HepG2 (cell line): ENCODE measurements at regions not wholly inside any gene's neighbourhood (a gene's known extent, or its start where the extent isn't known, plus 50 kb on each side); places are given as distances from the start of the nearest gene placed in this dataset.

Source experiments
- ATAC-seq: fragments of 200-7000 bp; cut with Tn5 transposase; 3 replicates; pipeline ENCODE4 v1.9.1; 2020; ENCODE audit warnings: mild to moderate bottlenecking, moderate library complexity
- BruUV-seq: library from RNA; stranded (reverse); fragments of 400-500 nt; replicated peaks from 2 replicates; lab custom pipeline; 2021; lab: Mats Ljungman, UMichigan
- CTCF ChIA-PET: fragments of 300-600 bp; formaldehyde crosslinking; extraction: SDS; loops from one replicate; lab custom pipeline; 2021; ENCODE audit warnings: low total read pairs, inconsistent platforms, low intra/inter-chr PET ratio; lab: Yijun Ruan, JAX
- POLR2A ChIA-PET: fragments of 350-600 bp; sonication (Branson Sonifier 250); formaldehyde crosslinking; loops from one replicate; lab custom pipeline; 2020; ENCODE audit warnings: antibody characterized with exemption, inconsistent platforms; lab: Yijun Ruan, JAX
- DNase-seq: peaks from one replicate; pipeline ENCODE4 v3.0.0-alpha.2; 2015; ENCODE audit warnings: low spot score
- FAIRE-seq: peaks from 3 replicates; lab custom pipeline; 2011; peaks lifted over from hg19 to GRCh38; lab: Jason Lieb, UNC
- H2AFZ ChIP-seq: one replicate; pipeline ENCODE4 v1.6.1; 2011; ENCODE audit warnings: low read length, inconsistent platforms
- H3K27ac ChIP-seq: fragments of 300-600 bp; 3 replicates; pipeline ENCODE4 v1.8.0; 2011; ENCODE audit warnings: mixed run types, mild to moderate bottlenecking, mixed read lengths, low read length, inconsistent platforms; ENCODE audit not compliant: insufficient read depth; ENCODE audit errors: extremely low read length
- H3K27me3 ChIP-seq, 2 experiments: fragments of 200-600 bp in 1 of 2; 2 replicates in 1 of 2; 3 replicates in 1 of 2; pipeline versions ENCODE4 v1.6.0 to v1.8.0; 2011; ENCODE audit warnings: low read length in 2 of 2, mild to moderate bottlenecking in 2 of 2, moderate library complexity in 2 of 2, inconsistent platforms in 1 of 2; ENCODE audit not compliant: insufficient read depth in 2 of 2, control insufficient read depth in 1 of 2
- H3K36me3 ChIP-seq, 2 experiments: fragments of 200-600 bp in 1 of 2; replicated peaks in 1 of 2; 2 replicates in 1 of 2; 3 replicates in 1 of 2; pipeline versions ENCODE4 v1.5.1 to v1.8.0; 2011; ENCODE audit warnings: low read length in 2 of 2, inconsistent platforms in 1 of 2; ENCODE audit not compliant: insufficient read depth in 2 of 2, control insufficient read depth in 1 of 2
- H3K4me1 ChIP-seq: 2 replicates; pipeline ENCODE4 v1.5.1; 2012; ENCODE audit warnings: low read length, inconsistent platforms; ENCODE audit not compliant: insufficient read depth
- H3K4me2 ChIP-seq: 2 replicates; pipeline ENCODE4 v1.6.0; 2011; ENCODE audit warnings: low read depth, low read length, inconsistent platforms
- H3K4me3 ChIP-seq, 3 experiments: fragments of 200-600 bp in 1 of 3; sonication (generic), shearing (Covaris generic) in 1 of 3; replicated peaks in 1 of 3; 2 replicates each; pipeline ENCODE4 v1.5.1; 2011 to 2016; ENCODE audit warnings: low read length in 3 of 3, inconsistent platforms in 2 of 3, low read depth in 2 of 3, mild to moderate bottlenecking in 2 of 3, control low read depth in 1 of 3, mixed read lengths in 1 of 3; ENCODE audit not compliant: insufficient read depth in 1 of 3
- H3K79me2 ChIP-seq: one replicate; pipeline ENCODE4 v1.6.1; 2011; ENCODE audit warnings: low read length, inconsistent platforms; ENCODE audit not compliant: insufficient read depth
- H3K9ac ChIP-seq: 2 replicates; pipeline ENCODE4 v1.6.0; 2011; ENCODE audit warnings: mild to moderate bottlenecking, low read depth, low read length, inconsistent platforms; ENCODE audit not compliant: insufficient read depth
- H3K9me3 ChIP-seq: 2 replicates; pipeline ENCODE4 v1.5.1; 2012; ENCODE audit warnings: mild to moderate bottlenecking, low read length
- H4K20me1 ChIP-seq: 2 replicates; pipeline ENCODE4 v1.6.0; 2011; ENCODE audit warnings: inconsistent platforms, mild to moderate bottlenecking, low read length, moderate library complexity; ENCODE audit not compliant: insufficient read depth
- FIP1L1 ChIP-seq: fragments of 200-400 bp; formaldehyde crosslinking; IDR thresholded peaks from 2 replicates; pipeline ENCODE4 v1.6.1; 2018; ENCODE audit warnings: low read depth, mild to moderate bottlenecking, low read length, moderate library complexity, borderline replicate concordance; ENCODE audit not compliant: insufficient read depth
- HNF1A ChIP-seq, 2 experiments: sonication (generic) in 1 of 2; formaldehyde crosslinking in 1 of 2; IDR thresholded peaks; 2 replicates each; pipeline versions ENCODE4 v1.4.0 to v1.6.1; 2016 to 2020; ENCODE audit warnings: borderline replicate concordance in 1 of 2, low read depth in 1 of 2, mild to moderate bottlenecking in 1 of 2, missing genetic modification reagents in 1 of 2
- HNF4A ChIP-seq: sonication (generic); formaldehyde crosslinking; IDR thresholded peaks from 2 replicates; pipeline ENCODE4 v1.4.0; 2020; ENCODE audit warnings: missing genetic modification reagents
- KDM5B ChIP-seq: sonication (generic); formaldehyde crosslinking; IDR thresholded peaks from 2 replicates; pipeline ENCODE4 v1.4.0; 2020; ENCODE audit warnings: missing genetic modification reagents, mild to moderate bottlenecking, borderline replicate concordance
- KLF15 ChIP-seq: sonication (generic); formaldehyde crosslinking; IDR thresholded peaks from 2 replicates; pipeline ENCODE4 v1.8.1; 2023; ENCODE audit warnings: borderline replicate concordance, mild to moderate bottlenecking, inconsistent platforms, missing genetic modification reagents, mixed read lengths
- ZBTB3 ChIP-seq: sonication (generic); formaldehyde crosslinking; IDR thresholded peaks from 2 replicates; pipeline ENCODE4 v1.4.0; 2020; ENCODE audit warnings: low read depth, mild to moderate bottlenecking, moderate library complexity, missing genetic modification reagents, borderline replicate concordance
- ZEB1 ChIP-seq: IDR thresholded peaks from 2 replicates; pipeline ENCODE4 v1.6.1; 2012; ENCODE audit warnings: mild to moderate bottlenecking, low read depth, inconsistent platforms; ENCODE audit not compliant: insufficient replicate concordance
- ZNF251 ChIP-seq: sonication (generic); formaldehyde crosslinking; IDR thresholded peaks from 2 replicates; pipeline ENCODE4 v1.9.0; 2021; ENCODE audit warnings: mild to moderate bottlenecking, missing genetic modification reagents
- ZNF441 ChIP-seq: sonication (generic); formaldehyde crosslinking; IDR thresholded peaks from 2 replicates; pipeline ENCODE4 v1.7.0; 2021; ENCODE audit warnings: missing genetic modification reagents, borderline replicate concordance
- ZNF510 ChIP-seq: sonication (generic); formaldehyde crosslinking; IDR thresholded peaks from 2 replicates; pipeline ENCODE4 v1.4.0; 2020; ENCODE audit warnings: low read depth, mild to moderate bottlenecking, missing genetic modification reagents
- ZNF772 ChIP-seq: sonication (generic); formaldehyde crosslinking; IDR thresholded peaks from 2 replicates; pipeline ENCODE4 v1.5.0; 2020; ENCODE audit warnings: mild to moderate bottlenecking, missing genetic modification reagents
- WGBS: methylation state at CpG from one replicate; pipeline ENCODE4 v1.1.6; 2017; ENCODE audit warnings: low lambda C conversion rate; 5-methylcytosine and 5-hydroxymethylcytosine counted together
- in situ Hi-C: cut with HindIII; loops from 2 replicates; pipeline ENCODE4 v1.10.0; 2017; ENCODE audit warnings: low pct_unique_long_range_greater_than_20kb; ENCODE audit not compliant: extremely low pct_ligation_motif_present
- intact Hi-C: fragments of 100-400 bp; cut with micrococcal nuclease; formaldehyde crosslinking; loops from one replicate; pipeline ENCODE4 v1.10.0; 2022; ENCODE audit not compliant: unreplicated experiment
- TF ChIP-seq, protein P1 (sequence below): sonication (generic); formaldehyde crosslinking; IDR thresholded peaks from 2 replicates; pipeline ENCODE4; 2020; ENCODE audit warnings: missing genetic modification reagents, mild to moderate bottlenecking, borderline replicate concordance
- TF ChIP-seq, protein P2 (sequence below): sonication (generic); formaldehyde crosslinking; IDR thresholded peaks from 2 replicates; pipeline ENCODE4 v1.4.0; 2020; ENCODE audit warnings: missing genetic modification reagents, mild to moderate bottlenecking, borderline replicate concordance

GRCh38 chr2:239660390-239661230 lies 259.8 kb upstream of the HDAC4 start:
- FAIRE-seq (no peak), DNase-seq (no peak), ATAC-seq (no peak)
- Histone ChIP-seq H3K79me2 (no peaks in the 10 kb centered on the region), H4K20me1 (no peaks in the 10 kb centered on the region), H3K36me3 (no peaks in the 10 kb centered on the region), H3K27ac (no peak overlapping the region), H3K4me2 (no peak overlapping the region), H3K4me3 (no peak overlapping the region), H2AFZ (no peak overlapping the region), H3K27me3 (peaks cover 0 to 42% of the 10 kb centered on the region in 2 experiments; a peak in 3 of 5 replicates), H3K9me3 (no peaks in the 10 kb centered on the region), H3K4me1 (no peaks in the 10 kb centered on the region), H3K9ac (no peak overlapping the region)
- no TSS peak for BruUV-seq
- intact Hi-C loops: no loop called here
- POLR2A ChIA-PET: no interaction called here
- WGBS: 53% methylated on average over 24 of the region's 24 CpGs
- CTCF ChIA-PET: no interaction called here
- in situ Hi-C loops: no loop called here
- no peak for TF ChIP-seq ZBTB3 (CRISPR knock-in tag)
- no peak for TF ChIP-seq ZNF441 (CRISPR knock-in tag)
- no peak for TF ChIP-seq KLF15 (CRISPR knock-in tag)
- TF ChIP-seq HNF4A (CRISPR knock-in tag): no peak
- TF ChIP-seq HNF1A (IDR thresholded peaks at IDR 0.05; ENCODE audit: low read depth): no peak
- TF ChIP-seq HNF1A (CRISPR knock-in tag; IDR thresholded peaks at IDR 0.05; ENCODE audit: borderline replicate concordance): no peak
- TF ChIP-seq FIP1L1: no peak
- TF ChIP-seq ZNF510 (CRISPR knock-in tag): no peak
- no peak for TF ChIP-seq KDM5B (CRISPR knock-in tag)
- TF ChIP-seq, protein P1, sequence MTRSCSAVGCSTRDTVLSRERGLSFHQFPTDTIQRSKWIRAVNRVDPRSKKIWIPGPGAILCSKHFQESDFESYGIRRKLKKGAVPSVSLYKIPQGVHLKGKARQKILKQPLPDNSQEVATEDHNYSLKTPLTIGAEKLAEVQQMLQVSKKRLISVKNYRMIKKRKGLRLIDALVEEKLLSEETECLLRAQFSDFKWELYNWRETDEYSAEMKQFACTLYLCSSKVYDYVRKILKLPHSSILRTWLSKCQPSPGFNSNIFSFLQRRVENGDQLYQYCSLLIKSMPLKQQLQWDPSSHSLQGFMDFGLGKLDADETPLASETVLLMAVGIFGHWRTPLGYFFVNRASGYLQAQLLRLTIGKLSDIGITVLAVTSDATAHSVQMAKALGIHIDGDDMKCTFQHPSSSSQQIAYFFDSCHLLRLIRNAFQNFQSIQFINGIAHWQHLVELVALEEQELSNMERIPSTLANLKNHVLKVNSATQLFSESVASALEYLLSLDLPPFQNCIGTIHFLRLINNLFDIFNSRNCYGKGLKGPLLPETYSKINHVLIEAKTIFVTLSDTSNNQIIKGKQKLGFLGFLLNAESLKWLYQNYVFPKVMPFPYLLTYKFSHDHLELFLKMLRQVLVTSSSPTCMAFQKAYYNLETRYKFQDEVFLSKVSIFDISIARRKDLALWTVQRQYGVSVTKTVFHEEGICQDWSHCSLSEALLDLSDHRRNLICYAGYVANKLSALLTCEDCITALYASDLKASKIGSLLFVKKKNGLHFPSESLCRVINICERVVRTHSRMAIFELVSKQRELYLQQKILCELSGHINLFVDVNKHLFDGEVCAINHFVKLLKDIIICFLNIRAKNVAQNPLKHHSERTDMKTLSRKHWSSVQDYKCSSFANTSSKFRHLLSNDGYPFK (CRISPR knock-in tag): no peak
- no peak for TF ChIP-seq ZNF772 (CRISPR knock-in tag)
- TF ChIP-seq, protein P2, sequence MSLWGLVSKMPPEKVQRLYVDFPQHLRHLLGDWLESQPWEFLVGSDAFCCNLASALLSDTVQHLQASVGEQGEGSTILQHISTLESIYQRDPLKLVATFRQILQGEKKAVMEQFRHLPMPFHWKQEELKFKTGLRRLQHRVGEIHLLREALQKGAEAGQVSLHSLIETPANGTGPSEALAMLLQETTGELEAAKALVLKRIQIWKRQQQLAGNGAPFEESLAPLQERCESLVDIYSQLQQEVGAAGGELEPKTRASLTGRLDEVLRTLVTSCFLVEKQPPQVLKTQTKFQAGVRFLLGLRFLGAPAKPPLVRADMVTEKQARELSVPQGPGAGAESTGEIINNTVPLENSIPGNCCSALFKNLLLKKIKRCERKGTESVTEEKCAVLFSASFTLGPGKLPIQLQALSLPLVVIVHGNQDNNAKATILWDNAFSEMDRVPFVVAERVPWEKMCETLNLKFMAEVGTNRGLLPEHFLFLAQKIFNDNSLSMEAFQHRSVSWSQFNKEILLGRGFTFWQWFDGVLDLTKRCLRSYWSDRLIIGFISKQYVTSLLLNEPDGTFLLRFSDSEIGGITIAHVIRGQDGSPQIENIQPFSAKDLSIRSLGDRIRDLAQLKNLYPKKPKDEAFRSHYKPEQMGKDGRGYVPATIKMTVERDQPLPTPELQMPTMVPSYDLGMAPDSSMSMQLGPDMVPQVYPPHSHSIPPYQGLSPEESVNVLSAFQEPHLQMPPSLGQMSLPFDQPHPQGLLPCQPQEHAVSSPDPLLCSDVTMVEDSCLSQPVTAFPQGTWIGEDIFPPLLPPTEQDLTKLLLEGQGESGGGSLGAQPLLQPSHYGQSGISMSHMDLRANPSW (CRISPR knock-in tag): no peak
- TF ChIP-seq ZEB1: no peak
- no peak for TF ChIP-seq ZNF251 (CRISPR knock-in tag)
